ENCODE measurements at regions not wholly inside any gene's neighbourhood (a gene's known extent, or its start where the extent isn't known, plus 50 kb on each side); places are given as distances from the start of the nearest gene placed in this dataset.

DNA sequence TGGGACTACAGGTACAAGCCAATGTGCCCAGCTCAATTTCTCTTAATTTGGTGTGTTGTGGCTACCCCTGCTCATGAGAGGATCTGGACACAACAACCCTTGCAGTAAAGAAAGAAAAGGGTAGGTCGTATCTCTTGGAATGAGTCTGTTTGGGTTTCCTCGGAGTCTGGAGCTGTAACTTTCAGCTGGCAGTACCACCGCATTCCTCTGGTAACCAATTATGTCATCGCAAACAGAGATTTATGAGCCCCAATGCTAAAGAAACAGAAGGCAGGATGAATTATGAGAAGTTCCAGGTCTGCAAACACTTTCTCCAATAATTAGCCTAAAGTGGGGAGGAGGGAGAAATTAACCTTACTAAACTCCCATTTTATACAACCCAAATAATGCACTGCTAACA, 186.6 kb upstream of the NRP1 start:
- H3K36me3 ChIP-seq (ENCODE audit: insufficient read depth, low read length, poor library complexity, severe bottlenecking): no peaks in the 10 kb centered on the region
- CTCF ChIA-PET: no interaction called here
- no peaks in the 10 kb centered on the region for H3K27me3 ChIP-seq (replicated peaks; ENCODE audit: insufficient read depth, low read depth, low read length, poor library complexity)
- intact Hi-C loops (cut with micrococcal nuclease; ENCODE audit: unreplicated experiment): no loop called here
- POLR2A ChIA-PET (ENCODE audit: low non-redundant PET): interaction anchor here (0.6 kb wide), 1 partner anchor 397 kb away, joined by 4 read pairs; no protein-coding TSS in a partner anchor
- no TSS peak for BruUV-seq (replicated peaks)
- peak; percentile 9 for DNase-seq (ENCODE audit: low spot score)
- H3K27ac ChIP-seq (ENCODE audit: low read depth, low read length, poor library complexity, severe bottlenecking): no peak overlapping the region
- H3K4me1 ChIP-seq (ENCODE audit: insufficient read depth, low read length, poor library complexity, severe bottlenecking): peaks cover 10% of the 10 kb centered on the region
- H3K9me3 ChIP-seq (ENCODE audit: low read depth, low read length, poor library complexity, severe bottlenecking): no peaks in the 10 kb centered on the region
- TF ChIP-seq, protein P1, sequence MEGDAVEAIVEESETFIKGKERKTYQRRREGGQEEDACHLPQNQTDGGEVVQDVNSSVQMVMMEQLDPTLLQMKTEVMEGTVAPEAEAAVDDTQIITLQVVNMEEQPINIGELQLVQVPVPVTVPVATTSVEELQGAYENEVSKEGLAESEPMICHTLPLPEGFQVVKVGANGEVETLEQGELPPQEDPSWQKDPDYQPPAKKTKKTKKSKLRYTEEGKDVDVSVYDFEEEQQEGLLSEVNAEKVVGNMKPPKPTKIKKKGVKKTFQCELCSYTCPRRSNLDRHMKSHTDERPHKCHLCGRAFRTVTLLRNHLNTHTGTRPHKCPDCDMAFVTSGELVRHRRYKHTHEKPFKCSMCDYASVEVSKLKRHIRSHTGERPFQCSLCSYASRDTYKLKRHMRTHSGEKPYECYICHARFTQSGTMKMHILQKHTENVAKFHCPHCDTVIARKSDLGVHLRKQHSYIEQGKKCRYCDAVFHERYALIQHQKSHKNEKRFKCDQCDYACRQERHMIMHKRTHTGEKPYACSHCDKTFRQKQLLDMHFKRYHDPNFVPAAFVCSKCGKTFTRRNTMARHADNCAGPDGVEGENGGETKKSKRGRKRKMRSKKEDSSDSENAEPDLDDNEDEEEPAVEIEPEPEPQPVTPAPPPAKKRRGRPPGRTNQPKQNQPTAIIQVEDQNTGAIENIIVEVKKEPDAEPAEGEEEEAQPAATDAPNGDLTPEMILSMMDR (conservative IDR thresholded peaks at IDR 0.05; ENCODE audit: low read depth, low read length): no peak
- no peak for TF ChIP-seq EZH2 (IDR thresholded peaks at IDR 0.05; ENCODE audit: borderline replicate concordance, low read depth, low read length, poor library complexity, severe bottlenecking)
- H3K4me3 ChIP-seq (ENCODE audit: low read depth, low read length, poor library complexity, severe bottlenecking): no peak overlapping the region

DNA sequence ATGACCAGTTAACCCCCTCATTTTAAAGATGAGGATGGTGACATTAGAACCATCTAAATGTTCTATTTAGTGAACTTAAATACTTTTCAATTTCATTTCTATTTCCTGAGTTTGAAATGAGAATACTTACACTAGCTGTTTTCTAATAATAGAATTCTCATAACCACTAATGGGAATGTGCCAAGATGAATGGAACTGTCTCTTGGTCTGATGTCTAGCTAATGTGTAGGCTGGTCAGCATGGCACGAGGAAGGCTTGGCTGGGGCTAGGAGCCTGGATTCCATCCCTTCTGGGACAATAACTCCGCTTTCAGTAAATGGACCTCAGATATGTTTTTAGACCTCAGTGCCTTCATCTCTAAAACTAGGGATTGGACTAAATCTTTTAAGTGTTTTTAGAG, 185.8 kb upstream of the NRP1 start:
- POLR2A ChIA-PET (ENCODE audit: low non-redundant PET): no interaction called here
- no peak for DNase-seq (ENCODE audit: low spot score)
- Histone ChIP-seq H3K27me3 (replicated peaks; ENCODE audit: insufficient read depth, low read depth, low read length, poor library complexity) (no peaks in the 10 kb centered on the region), H3K36me3 (ENCODE audit: insufficient read depth, low read length, poor library complexity, severe bottlenecking) (no peaks in the 10 kb centered on the region), H3K4me3 (ENCODE audit: low read depth, low read length, poor library complexity, severe bottlenecking) (no peak overlapping the region), H3K4me1 (ENCODE audit: insufficient read depth, low read length, poor library complexity, severe bottlenecking) (peaks cover 10% of the 10 kb centered on the region), H3K9me3 (ENCODE audit: low read depth, low read length, poor library complexity, severe bottlenecking) (no peaks in the 10 kb centered on the region), H3K27ac (ENCODE audit: low read depth, low read length, poor library complexity, severe bottlenecking) (no peak overlapping the region)
- intact Hi-C loops (cut with micrococcal nuclease; ENCODE audit: unreplicated experiment): no loop called here
- CTCF ChIA-PET: no interaction called here
- no TSS peak for BruUV-seq (replicated peaks)
- TF ChIP-seq, protein P1 (conservative IDR thresholded peaks at IDR 0.05; ENCODE audit: low read depth, low read length): no peak
- no peak for TF ChIP-seq EZH2 (IDR thresholded peaks at IDR 0.05; ENCODE audit: borderline replicate concordance, low read depth, low read length, poor library complexity, severe bottlenecking)

DNA sequence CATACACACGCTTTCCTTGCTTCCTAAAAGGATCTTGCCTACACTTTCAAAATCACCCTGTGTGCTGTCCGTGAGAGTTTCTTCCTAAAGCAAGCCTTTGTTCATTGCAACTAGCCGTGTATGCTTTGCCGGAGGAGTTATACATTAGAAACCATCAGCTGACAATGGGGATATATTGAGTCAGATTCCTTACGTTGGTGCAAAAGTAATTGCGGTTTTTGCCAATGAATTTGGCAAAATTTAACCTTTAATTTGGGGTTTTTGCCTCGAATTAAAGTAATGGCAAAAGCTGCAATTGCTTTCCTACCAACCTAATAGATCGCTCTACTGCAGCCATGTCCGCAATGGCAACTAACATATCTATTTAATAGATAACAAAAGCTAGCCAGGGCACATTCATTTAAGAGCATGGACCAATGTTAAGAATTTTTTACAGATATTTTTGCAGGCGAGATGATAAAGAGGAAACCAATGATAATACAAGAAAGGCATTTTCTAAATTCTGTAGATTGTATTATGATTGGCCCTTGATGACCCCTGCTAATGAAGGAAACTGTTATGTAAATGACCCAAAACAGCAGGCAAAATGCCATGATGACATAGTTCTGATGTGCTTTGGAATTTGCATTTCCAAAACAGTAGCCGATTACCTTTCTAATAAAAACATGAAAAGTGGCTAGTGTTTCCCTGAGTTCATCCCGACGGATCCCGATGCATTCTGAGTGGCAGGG, 184.8 kb upstream of the NRP1 start:
- no peaks in the 10 kb centered on the region for H3K27me3 ChIP-seq (replicated peaks; ENCODE audit: insufficient read depth, low read depth, low read length, poor library complexity)
- intact Hi-C loops (cut with micrococcal nuclease; ENCODE audit: unreplicated experiment): no loop called here
- H3K9me3 ChIP-seq (ENCODE audit: low read depth, low read length, poor library complexity, severe bottlenecking): no peaks in the 10 kb centered on the region
- no peak overlapping the region for H3K4me3 ChIP-seq (ENCODE audit: low read depth, low read length, poor library complexity, severe bottlenecking)
- POLR2A ChIA-PET (ENCODE audit: low non-redundant PET): no interaction called here
- no peak for DNase-seq (ENCODE audit: low spot score)
- no peak for TF ChIP-seq EZH2 (IDR thresholded peaks at IDR 0.05; ENCODE audit: borderline replicate concordance, low read depth, low read length, poor library complexity, severe bottlenecking)
- TF ChIP-seq, protein P1 (conservative IDR thresholded peaks at IDR 0.05; ENCODE audit: low read depth, low read length): no peak
- H3K36me3 ChIP-seq (ENCODE audit: insufficient read depth, low read length, poor library complexity, severe bottlenecking): no peaks in the 10 kb centered on the region
- CTCF ChIA-PET: no interaction called here
- no TSS peak for BruUV-seq (replicated peaks)
- peaks cover 10% of the 10 kb centered on the region for H3K4me1 ChIP-seq (ENCODE audit: insufficient read depth, low read length, poor library complexity, severe bottlenecking)
- H3K27ac ChIP-seq (ENCODE audit: low read depth, low read length, poor library complexity, severe bottlenecking): no peak overlapping the region
